GM12878 (cell line): ENCODE measurements at regions not wholly inside any gene's neighbourhood (a gene's known extent, or its start where the extent isn't known, plus 50 kb on each side); places are given as distances from the start of the nearest gene placed in this dataset.

Experiments
- CBX5 ChIP-seq: sonication (generic); IDR thresholded peaks from 2 replicates; pipeline ENCODE4 v1.6.1; 2016; ENCODE audit warnings: low read depth, moderate library complexity, mild to moderate bottlenecking, inconsistent platforms
- CTCF ChIP-seq, 3 experiments: IDR thresholded peaks in 2 of 3; conservative IDR thresholded peaks in 1 of 3; 2 replicates each; pipeline ENCODE4 v1.5.1; 2011; ENCODE audit warnings: low read depth in 3 of 3, low read length in 3 of 3, mild to moderate bottlenecking in 3 of 3, control low read depth in 2 of 3, moderate library complexity in 2 of 3, inconsistent platforms in 1 of 3, mixed read lengths in 1 of 3; ENCODE audit not compliant: control insufficient read depth in 2 of 3, insufficient read depth in 1 of 3; ENCODE audit errors: extremely low read depth in 1 of 3
- EGR1 ChIP-seq, 2 experiments: IDR thresholded peaks; 1 replicate in 1 of 2; 2 replicates in 1 of 2; pipeline ENCODE4 v1.6.1; 2011 to 2012; ENCODE audit warnings: low read depth in 2 of 2, low read length in 2 of 2, borderline replicate concordance in 1 of 2, mild to moderate bottlenecking in 1 of 2, moderate library complexity in 1 of 2
- HDAC2 ChIP-seq: fragments of 200-600 bp; sonication (generic); IDR thresholded peaks from 2 replicates; pipeline ENCODE4 v1.6.1; 2017
- IKZF1 ChIP-seq: fragments of 450-650 bp; conservative IDR thresholded peaks from 2 replicates; pipeline ENCODE4 v1.6.1; 2017; ENCODE audit warnings: antibody characterized with exemption, mild to moderate bottlenecking
- JUNB ChIP-seq: IDR thresholded peaks from 2 replicates; pipeline ENCODE4 v1.6.1; 2016; ENCODE audit warnings: antibody characterized with exemption, mild to moderate bottlenecking
- MEF2A ChIP-seq: IDR thresholded peaks from 2 replicates; pipeline ENCODE4 v1.6.1; 2011; ENCODE audit warnings: low read depth, mild to moderate bottlenecking, low read length, moderate library complexity; ENCODE audit not compliant: insufficient read depth
- NR2C1 ChIP-seq: fragments of 450-650 bp; IDR thresholded peaks from 2 replicates; pipeline ENCODE4 v1.6.1; 2017; ENCODE audit warnings: antibody characterized with exemption, mild to moderate bottlenecking, moderate library complexity
- PML ChIP-seq: IDR thresholded peaks from 2 replicates; pipeline ENCODE4 v1.6.1; 2012; ENCODE audit warnings: low read length, inconsistent platforms
- RCOR1 ChIP-seq: conservative IDR thresholded peaks from 2 replicates; pipeline ENCODE4 v1.6.1; 2012; ENCODE audit warnings: low read depth, low read length, improper control_type of control experiment
- SKIL ChIP-seq: fragments of 450-650 bp; IDR thresholded peaks from 2 replicates; pipeline ENCODE4 v1.6.1; 2017; ENCODE audit warnings: mild to moderate bottlenecking, low read depth, inconsistent platforms; ENCODE audit not compliant: poor library complexity, severe bottlenecking
- SMAD1 ChIP-seq: fragments of 450-650 bp; IDR thresholded peaks from 2 replicates; pipeline ENCODE4 v1.6.1; 2018; ENCODE audit warnings: mild to moderate bottlenecking, low read depth; ENCODE audit not compliant: partially characterized antibody
- WRNIP1 ChIP-seq: IDR thresholded peaks from 2 replicates; pipeline ENCODE4 v1.6.1; 2011; ENCODE audit warnings: low read depth, low read length, improper control_type of control experiment, borderline replicate concordance
- YBX1 ChIP-seq: fragments of 450-650 bp; IDR thresholded peaks from 2 replicates; pipeline ENCODE4 v1.6.1; 2016; ENCODE audit warnings: antibody characterized with exemption
- TF ChIP-seq, protein P1 (sequence below): IDR thresholded peaks from 2 replicates; pipeline ENCODE4 v1.6.1; 2012; ENCODE audit warnings: improper control_type of control experiment, low read depth, low read length; ENCODE audit not compliant: insufficient replicate concordance

DNA sequence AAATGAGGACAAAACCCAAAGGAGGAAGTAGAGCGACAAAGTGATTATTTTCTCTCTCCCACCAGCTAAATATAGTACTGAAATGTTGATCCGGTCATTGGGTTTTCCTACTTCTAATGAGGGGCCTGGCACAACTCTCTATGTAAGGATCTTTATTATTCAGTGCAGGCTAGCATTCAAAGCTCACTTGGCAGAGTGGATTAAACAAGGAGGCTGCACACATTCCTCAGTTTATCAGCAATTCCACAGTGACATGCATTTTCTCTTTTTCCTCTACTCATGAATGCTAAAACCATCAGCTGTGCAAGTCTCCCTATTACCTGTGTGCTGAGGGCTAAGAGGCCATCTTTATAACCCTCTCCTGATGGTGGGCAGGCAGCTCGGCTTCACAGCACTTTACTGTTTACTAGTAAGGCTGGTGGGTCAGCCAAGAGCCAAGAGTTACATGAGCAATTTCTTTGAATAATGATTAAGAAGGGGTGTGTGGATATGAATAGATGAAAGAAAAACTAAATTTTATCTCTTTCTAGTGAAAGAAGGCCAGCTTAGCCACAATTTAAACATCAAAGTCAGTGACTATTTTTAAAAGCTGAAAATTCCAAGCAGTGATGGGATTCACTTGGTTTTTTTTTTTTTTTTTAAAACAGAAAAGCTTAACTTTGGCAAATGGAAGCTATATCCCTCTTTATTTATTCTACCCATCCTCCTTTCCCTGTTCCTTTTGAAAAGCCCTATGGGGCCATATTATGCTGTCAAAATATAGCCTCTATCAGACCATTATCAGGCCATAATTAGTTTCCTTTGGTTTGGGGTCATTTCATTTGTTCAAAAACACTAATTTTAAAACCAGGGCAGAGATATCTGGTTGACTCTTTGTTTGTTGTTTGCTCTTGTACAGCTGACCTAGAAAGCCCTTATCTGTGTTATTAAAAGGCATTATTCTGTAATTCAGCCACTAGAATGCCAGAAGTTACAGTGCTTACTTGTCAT, 111.0 kb downstream of the RBM43 start (continued):
- TF ChIP-seq CTCF (IDR thresholded peaks at IDR 0.05 in 2 of 3, conservative IDR thresholded peaks at IDR 0.05 in 1 of 3; ENCODE audit: control insufficient read depth in 2 of 3, extremely low read depth in 1 of 3, insufficient read depth in 1 of 3, low read depth in 3 of 3, low read length in 3 of 3): no peak
- no peak for TF ChIP-seq SMAD1
- no peak for TF ChIP-seq WRNIP1
- TF ChIP-seq MEF2A: no peak
- TF ChIP-seq, protein P1, sequence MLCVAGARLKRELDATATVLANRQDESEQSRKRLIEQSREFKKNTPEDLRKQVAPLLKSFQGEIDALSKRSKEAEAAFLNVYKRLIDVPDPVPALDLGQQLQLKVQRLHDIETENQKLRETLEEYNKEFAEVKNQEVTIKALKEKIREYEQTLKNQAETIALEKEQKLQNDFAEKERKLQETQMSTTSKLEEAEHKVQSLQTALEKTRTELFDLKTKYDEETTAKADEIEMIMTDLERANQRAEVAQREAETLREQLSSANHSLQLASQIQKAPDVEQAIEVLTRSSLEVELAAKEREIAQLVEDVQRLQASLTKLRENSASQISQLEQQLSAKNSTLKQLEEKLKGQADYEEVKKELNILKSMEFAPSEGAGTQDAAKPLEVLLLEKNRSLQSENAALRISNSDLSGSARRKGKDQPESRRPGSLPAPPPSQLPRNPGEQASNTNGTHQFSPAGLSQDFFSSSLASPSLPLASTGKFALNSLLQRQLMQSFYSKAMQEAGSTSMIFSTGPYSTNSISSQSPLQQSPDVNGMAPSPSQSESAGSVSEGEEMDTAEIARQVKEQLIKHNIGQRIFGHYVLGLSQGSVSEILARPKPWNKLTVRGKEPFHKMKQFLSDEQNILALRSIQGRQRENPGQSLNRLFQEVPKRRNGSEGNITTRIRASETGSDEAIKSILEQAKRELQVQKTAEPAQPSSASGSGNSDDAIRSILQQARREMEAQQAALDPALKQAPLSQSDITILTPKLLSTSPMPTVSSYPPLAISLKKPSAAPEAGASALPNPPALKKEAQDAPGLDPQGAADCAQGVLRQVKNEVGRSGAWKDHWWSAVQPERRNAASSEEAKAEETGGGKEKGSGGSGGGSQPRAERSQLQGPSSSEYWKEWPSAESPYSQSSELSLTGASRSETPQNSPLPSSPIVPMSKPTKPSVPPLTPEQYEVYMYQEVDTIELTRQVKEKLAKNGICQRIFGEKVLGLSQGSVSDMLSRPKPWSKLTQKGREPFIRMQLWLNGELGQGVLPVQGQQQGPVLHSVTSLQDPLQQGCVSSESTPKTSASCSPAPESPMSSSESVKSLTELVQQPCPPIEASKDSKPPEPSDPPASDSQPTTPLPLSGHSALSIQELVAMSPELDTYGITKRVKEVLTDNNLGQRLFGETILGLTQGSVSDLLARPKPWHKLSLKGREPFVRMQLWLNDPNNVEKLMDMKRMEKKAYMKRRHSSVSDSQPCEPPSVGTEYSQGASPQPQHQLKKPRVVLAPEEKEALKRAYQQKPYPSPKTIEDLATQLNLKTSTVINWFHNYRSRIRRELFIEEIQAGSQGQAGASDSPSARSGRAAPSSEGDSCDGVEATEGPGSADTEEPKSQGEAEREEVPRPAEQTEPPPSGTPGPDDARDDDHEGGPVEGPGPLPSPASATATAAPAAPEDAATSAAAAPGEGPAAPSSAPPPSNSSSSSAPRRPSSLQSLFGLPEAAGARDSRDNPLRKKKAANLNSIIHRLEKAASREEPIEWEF: no peak
- no peak for TF ChIP-seq IKZF1
- TF ChIP-seq HDAC2: no peak
- TF ChIP-seq CBX5: no peak
- TF ChIP-seq YBX1: no peak
- no peak for TF ChIP-seq RCOR1
- TF ChIP-seq PML: no peak
- no peak for TF ChIP-seq NR2C1
- TF ChIP-seq EGR1 (IDR thresholded peaks at IDR 0.05; ENCODE audit: borderline replicate concordance in 1 of 2, low read depth in 2 of 2, low read length in 2 of 2): no peak
- no peak for TF ChIP-seq SKIL
- TF ChIP-seq JUNB: no peak
